GM19239 (cell line): ENCODE measurements at regions not wholly inside any gene's neighbourhood (a gene's known extent, or its start where the extent isn't known, plus 50 kb on each side); places are given as distances from the start of the nearest gene placed in this dataset.
"Not testable (repeated sequence)": the region's sequence is repeated elsewhere in the genome, so short reads cannot be mapped to it uniquely, and the experiment has no call there.

ENCODE experiments used
- DNase-seq: peaks from one replicate; pipeline ENCODE4 v3.0.0; 2011; ENCODE audit warnings: low spot score; ENCODE audit not compliant: insufficient read length
- FAIRE-seq: peaks from 2 replicates; lab custom pipeline; 2011; peaks lifted over from hg19 to GRCh38; lab: Jason Lieb, UNC

DNA sequence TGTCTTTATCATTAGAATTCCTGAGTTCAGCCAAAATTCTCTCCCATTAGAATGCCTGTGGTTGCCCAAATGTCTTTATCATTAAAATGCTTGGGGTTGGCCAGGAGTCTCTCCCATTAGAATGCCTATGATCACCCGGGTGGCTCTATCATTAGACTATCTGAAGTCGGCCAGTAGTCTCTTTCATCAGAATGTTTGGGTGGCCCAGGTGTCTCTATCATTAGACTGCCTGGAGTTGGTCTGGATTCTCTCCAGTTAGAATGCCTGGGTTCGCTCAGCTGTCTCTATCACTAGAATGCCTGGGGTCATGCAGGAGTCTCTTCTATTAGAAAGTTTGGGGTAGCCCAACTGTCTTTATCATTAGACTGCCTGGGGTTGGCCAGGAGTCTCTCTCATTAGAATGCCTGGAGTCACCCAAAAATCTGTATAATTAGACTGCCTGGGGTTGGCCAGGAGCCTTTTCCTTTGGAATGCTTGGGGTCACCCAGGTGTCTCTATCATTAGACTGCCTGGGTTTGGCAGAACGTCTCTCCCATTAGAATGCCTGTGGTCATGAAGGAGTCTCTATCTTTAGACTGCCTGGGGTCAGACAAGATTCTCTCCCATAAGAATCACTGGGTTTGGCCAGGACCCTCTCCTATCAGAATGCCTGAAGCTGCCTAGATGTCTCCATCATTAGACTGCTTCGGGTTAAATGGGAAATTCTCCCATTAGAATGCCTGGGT, 1478.3 kb downstream of the UQCRFS1 start:
- FAIRE-seq (no peak), DNase-seq (no peak)

DNA sequence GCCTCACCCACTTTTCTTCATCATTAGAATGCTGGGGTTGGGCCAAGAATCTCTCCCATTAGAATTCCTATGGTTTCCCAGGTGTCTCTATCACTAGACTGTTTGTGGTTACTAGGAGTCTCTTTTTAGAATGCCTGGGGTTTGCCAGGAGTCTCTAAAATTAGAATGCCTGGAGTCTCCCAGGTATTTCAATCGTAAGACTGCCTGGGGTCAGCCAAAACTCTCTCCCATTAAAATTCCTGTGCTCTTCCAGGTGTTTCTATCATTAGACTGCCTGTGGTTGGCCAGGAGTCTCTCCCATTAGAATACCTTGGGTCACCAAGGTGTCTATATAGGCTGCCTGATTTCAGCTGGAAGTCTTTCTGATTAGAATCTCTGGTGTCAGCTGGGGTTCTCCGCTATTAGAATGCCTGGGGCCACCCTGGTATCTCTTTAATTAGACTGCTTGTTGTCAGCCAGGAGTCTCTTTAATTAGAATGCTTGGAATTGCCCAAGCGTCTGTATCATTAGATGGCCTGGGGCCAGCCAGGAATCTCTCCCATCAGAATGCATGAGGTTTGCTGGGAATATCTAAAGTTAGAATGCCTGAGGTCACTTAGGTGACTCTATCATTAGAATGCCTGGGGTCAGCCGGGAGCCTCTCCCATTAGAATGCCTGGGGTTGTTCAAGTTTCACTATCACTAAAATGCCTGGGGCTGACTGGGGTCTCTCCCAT, 1479.2 kb downstream of the UQCRFS1 start:
- no peak for DNase-seq
- FAIRE-seq, result no peak

DNA sequence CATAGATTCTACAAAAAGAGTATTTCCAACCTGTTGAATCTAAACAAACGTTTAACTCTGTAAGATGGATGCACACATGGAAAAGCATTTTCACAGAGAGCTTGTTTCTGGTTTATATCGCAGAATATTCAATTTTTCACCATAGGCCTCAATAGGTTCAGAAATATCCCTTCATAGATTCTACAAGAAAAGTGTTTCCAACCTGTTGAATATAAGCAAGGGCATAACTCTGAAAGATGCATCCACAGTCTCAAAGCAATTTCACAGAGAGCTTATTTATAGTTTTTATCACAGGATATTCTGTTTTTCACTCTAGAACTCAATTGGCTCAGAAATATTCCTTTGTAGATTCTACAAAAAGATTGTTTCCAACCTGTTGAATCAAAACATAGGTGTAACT, 1483.6 kb downstream of the UQCRFS1 start:
- FAIRE-seq, result no peak
- no peak for DNase-seq

DNA sequence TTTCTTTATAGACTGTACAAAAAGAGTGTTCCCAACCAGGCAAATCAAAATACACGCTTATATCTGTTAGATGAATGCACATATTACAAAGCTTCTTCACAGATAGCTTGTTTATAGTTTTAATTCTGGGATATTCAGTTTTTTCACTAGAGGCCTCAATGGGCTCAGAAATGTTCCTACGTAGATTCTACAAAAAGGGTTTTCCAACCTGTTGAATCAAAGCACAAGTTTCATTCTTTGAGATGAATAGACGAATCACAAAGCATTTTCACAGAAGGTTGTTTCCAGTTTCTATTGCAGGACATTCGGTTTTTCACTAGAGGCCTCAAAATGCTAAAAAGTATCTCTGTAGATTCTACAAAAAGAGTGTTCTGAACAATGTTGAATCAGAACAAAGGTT, 1490.3 kb downstream of the UQCRFS1 start:
- FAIRE-seq (no peak), DNase-seq (no peak)

DNA sequence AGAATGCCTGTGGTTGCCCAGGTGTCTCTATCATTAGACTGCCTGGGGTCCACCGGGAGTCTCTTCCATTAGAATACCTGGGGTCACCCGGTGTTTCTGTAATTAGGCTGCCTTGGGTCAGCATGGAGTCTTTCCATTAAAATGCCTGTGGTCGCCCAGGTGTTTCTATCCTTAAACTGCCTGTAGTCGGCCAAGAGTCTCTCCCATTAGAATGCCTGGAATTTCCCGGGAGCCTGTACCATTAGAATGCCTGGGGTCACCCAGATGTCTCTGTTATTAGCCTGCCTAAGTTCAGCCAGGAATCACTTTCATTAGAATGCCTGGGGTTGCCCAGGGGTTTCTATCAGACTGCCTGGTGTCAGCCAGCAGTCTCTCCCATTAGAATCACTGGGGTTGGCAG, 1492.8 kb downstream of the UQCRFS1 start:
- FAIRE-seq, result no peak

DNA sequence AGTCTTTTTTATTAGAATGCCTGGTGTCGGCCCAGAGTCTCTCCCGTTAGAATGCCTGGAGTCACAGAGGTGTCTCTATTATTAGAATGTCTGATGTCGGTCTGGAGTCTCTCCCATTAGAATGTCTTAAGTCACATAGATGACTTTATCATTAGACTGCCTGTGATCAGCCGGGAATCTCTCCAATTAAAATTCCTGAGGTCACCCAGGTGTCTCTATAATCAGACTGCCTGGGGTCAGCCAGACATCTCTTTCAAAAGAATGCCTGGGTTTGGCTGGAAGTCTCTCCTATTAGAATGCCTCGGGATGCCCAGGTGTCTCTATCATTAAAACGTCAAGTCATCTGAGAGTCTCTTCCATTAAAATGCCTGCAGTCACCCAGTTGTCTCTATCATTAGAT, 1493.9 kb downstream of the UQCRFS1 start:
- no peak for FAIRE-seq
- DNase-seq, result no peak

More for the DNA sequence above, 1492.8 kb downstream of the UQCRFS1 start:
- DNase-seq, result no peak

DNA sequence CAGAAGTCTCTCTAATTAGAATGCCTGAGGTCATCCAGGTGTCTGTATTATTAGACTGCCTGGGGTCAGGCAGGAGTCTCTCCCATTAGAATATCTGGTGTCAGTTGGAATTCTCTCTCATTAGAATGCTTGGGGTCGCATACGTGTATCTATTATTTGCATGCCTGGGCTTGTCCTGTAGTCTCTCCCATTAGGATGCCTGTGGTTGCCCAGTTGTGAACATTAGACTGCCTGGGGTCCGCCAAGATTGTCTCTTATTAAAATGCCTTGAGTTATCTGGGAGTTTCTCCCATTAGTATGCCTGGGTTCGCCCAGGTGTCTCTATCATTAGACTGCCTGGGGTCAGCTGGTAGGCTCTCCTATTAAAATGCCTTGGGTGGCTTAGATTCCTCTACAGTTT, 1494.7 kb downstream of the UQCRFS1 start:
- no peak for FAIRE-seq
- no peak for DNase-seq

DNA sequence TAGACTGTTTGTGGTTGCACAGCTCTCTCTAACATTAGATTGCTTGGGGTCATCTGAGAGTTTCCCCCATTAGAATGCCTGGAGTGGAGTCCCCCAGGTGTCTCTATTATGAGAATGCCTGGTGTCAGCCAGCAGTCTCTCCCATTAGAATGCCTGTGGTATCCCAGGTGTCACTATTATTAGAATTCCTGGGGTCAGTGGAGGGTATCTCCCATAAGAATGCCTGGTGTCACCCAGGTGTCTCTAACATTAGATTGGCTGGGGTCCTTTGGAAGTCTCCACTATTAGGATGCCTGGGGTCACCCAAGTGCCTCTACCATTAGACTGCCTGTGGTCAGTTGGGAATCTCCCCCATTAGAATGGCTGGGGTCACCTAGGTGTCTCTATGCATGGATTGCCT, 1495.1 kb downstream of the UQCRFS1 start:
- no peak for FAIRE-seq
- no peak for DNase-seq

DNA sequence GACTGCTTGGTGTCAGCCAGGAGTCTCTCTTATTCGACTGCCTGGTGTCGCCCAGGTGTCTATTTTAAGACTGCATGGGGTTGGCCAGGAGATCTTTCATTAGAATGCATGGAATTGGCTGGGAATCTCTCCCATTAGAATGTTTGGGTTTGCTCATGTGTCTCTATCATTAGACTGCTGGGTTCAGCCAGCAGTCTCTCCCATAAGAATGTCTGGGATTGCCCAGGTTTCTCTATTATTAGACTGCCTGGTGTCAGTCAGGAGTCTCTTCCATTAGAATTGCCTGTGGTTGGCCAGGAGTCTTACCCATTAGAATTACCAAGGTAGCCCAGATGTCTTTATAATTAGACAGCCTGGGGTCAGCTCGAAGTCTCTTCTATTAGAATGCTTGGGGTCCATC, 1496.0 kb downstream of the UQCRFS1 start:
- FAIRE-seq (no peak), DNase-seq (no peak)

DNA sequence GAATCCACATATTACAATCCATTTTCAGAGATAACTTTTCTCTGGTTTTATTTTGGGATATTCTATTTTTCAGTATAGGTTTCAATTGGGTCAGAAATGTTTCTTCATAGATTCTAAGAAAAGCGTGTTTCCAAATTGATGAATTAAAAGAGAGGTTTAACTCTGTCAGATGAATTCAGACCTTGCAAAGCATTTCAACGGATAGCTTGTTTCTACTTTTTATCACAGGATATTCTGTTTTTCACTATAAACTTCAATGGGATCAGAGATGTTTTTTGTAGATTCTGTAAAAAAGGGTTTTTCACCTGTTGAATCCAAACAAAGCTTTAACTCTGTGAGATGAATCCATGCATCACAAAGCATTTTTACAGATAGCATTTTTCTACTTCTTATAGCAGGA, 1498.1 kb downstream of the UQCRFS1 start:
- no peak for FAIRE-seq
- DNase-seq, result no peak

DNA sequence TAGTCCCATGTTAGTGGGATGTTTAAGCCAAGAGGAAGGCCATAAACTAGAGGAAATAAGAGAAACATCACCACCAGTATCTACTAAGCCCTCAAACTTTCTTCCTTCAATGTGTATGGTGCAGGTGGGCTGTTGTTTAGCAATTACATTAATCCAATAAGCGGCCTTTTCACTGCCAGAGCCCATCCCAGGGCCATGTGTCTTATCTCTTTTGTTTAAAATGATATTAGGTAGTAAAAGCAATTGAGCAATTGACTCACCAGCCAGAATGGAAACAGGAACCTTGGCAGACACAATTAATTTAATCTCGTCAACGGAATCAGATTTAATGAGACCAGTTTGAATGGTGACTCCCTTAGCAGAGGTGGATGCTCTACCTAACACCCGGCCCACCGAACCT, 1503.5 kb downstream of the UQCRFS1 start:
- DNase-seq, result no peak
- FAIRE-seq, result no peak

DNA sequence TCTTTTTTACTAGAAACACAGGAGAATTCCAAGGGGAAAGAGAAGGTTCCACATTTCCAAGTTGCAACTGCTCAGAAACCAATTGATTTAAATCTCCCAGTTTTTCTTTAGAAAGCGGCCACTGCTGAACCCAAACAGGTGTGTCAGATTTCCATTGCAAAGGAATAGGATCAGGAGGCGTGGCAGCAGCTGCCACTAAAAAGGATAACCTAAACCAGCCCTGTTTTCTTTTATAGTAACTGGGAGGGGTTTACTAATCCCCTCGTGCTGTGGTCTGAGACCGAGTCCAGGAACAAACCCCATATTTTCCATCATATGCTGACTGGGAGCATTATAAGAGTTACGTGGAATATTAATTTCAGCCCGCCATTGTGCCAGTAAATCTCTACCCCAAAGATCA, 1504.0 kb downstream of the UQCRFS1 start:
- not testable (repeated sequence) for DNase-seq, FAIRE-seq

DNA sequence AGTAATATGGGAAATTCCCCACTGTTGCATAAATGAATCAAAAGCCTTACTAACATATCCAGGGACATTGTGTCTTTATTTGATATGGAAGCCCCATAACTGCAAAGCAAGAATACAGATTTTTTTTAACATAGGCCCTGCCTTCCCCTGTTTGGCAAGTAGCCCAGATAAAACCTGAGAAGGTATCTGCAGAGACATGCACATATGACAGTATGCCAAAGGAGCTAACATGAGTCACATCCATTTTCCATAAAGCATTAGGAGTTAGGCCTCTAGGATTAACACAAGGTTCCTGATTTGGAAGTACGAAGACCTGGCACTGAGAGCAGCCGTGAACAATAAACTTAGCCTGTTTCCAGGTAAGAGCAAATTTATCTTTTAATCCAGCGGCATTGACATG, 1505.9 kb downstream of the UQCRFS1 start:
- DNase-seq, FAIRE-seq: not testable (repeated sequence)

DNA sequence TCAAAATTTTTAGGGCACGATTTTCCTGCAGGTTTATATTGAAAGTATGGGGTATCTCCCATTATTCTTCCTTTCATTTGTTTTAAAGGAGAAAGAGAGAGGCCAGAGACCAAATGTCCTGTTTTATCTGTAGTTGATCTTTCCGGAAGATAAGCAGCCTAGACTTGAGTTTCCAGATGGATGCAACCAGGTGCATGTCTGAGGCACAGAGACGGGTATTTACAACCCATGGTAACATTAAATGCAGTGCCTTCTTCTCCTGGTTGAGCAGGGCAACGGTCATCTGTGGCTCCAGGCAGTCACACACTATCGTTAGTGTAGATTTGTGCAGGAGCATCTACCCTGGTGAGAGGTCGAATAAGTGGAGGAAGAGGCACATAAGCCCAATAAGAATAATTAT, 1507.1 kb downstream of the UQCRFS1 start:
- no peak for FAIRE-seq
- no peak for DNase-seq

DNA sequence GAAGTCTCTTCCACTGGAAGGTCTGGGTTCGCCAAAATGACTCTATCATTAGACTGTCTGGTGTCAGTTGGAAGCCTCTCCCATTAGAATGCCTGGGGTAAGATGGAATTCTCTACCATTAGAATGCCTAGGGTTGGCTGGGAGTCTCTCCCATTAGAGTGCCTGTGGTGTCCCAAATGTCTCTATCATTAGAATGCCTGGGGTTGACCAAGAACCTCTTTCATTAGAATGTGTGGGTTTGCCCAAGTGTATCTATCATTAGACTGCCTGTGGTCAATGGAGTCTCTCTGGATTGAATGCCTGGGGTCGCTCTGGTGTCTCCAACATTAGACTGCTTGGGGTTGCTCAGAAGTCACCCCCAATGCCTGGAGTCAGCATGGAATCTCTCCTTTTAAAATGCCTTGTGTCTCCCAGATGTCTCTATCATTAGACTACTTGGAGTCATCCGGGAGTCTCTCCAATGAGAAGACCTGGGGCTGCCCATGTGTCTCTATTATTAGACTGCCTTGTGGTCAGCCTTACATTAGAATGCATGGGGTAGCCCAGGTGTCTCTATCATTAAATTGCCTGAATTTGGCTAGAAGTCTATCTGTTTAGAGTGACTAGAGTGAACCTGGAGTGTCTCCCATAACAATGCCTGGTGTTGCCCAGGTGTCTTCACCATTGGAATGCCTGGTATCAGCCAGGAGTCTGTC, 1518.4 kb downstream of the UQCRFS1 start:
- no peak for FAIRE-seq

DNA sequence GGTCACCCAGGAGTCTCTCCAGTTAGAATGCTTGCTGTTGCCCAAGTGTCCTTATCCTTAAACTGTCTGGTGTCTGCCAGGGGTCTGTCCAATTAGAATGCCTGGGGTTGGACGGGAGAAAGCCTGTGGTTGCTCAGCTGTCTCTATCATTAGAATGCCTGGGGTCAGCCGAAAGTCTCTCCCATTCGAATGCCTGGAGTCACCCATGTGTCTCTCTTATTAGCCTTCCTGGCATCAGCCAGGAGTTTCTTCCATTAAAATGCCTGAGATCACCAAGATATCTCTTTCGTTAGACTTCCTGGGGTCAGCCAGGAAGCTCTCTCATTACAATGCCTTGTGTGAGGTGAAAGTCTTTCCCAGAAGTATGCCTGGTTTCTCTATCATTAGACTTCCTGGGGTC, 1521.0 kb downstream of the UQCRFS1 start:
- DNase-seq, result no peak
- no peak for FAIRE-seq

More for the DNA sequence above, 1518.4 kb downstream of the UQCRFS1 start:
- DNase-seq, result no peak

DNA sequence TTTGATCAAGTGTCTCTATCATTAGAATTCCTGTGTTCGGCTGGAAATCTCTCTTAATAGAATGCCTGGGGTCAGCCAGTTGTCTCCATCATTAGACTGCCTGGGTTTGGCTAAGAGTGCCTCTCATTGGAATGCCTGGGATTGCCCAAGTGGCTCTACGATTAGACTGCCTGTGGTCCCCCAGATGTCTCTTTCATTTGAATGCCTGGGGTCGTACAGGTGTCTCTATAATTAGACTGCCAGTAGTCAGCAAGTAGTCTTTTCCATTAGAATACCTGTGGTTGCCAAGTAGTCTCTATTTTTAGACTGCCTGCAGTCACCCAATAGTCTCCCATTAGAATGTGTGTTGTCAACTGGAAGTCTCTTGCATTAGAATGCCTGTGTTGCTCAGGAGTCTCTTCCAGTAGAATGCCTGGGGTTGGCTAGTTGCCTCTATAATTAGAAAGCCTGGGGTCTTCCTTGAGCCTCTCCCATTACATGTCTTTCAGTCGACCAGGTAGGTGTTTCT, 1523.2 kb downstream of the UQCRFS1 start:
- FAIRE-seq (no peak), DNase-seq (no peak)

DNA sequence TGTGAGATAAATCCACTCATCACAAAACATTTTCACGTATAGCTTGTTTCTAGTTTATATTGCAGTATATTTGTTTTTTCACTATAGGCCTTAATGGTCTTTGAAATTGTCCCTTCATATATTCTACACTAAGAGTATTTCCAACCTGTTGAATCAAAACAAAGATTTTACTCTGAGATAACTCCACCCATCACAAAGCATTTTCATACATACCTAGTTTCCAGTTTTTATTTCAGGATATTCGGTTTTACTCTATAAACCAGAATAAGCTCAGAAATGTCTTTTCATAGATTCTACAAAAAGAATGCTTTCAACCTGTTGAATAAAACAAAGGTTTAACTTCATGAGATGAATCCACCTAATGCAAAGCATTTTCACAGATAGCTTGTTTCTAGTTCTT, 1528.7 kb downstream of the UQCRFS1 start:
- no peak for DNase-seq
- no peak for FAIRE-seq

DNA sequence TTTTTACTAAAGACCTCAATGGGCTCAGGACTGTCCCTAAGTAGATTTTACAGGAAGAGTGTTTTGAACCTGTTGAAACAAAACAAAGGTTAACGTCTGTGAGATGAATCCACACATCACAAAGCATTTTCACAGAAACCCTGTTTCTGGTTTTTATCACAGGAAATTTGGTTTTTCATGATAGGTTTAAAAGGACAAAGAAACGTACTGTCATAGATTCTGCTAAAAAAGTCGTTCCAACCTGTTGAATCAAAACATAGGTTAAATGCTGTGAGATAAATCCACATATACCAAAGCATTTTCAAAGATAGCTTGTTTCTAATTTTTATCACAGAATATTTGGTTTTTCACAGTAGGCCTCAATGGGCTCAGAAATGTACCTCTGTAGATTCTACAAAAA, 1531.0 kb downstream of the UQCRFS1 start:
- no peak for DNase-seq
- FAIRE-seq, result no peak

DNA sequence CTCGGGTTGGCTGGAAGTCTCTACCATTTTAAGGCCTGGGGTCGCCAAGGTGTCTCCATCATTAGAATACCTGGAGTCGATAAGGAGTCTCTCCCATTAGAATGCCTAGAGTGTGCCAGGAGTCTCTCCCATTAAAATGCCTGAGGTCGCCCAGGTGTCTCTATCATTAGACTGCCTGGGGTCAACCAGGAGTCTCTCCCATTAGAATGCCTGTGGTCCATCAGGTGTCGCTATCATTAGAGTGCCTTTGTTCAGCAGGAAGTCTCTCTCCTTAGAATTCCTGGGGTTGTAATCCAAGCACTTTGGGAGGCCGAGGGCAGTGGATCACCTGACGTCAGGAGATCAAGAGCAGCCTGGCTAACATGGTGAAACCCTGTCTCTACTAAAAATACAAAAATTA, 1533.0 kb downstream of the UQCRFS1 start:
- no peak for FAIRE-seq
- DNase-seq, result no peak

DNA sequence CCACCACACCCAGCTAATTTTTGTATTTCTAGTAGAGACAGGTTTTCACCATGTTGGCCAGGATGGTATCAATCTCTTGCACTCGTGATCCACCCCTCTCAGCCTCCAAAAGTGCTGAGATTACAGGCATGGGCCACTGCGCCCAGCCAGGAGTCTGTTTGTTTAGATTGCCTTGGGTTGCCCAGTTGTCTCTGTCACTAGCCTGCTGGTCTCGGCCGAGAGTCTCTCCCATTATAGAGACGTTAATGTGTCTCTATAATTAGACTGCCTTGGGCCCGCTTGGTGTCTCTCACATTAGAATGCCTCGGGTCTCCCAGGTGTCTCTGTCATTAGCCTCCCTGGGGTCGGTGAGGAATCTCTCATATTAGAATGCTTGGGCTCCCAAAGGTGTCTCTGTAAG, 1533.6 kb downstream of the UQCRFS1 start:
- DNase-seq (no peak), FAIRE-seq (no peak)
